ENCODE measurements at regions not wholly inside any gene's neighbourhood (a gene's known extent, or its start where the extent isn't known, plus 50 kb on each side); places are given as distances from the start of the nearest gene placed in this dataset.
A peak's percentile ranks its signal among the peaks of the same experiment; 100 is the strongest.

DNA sequence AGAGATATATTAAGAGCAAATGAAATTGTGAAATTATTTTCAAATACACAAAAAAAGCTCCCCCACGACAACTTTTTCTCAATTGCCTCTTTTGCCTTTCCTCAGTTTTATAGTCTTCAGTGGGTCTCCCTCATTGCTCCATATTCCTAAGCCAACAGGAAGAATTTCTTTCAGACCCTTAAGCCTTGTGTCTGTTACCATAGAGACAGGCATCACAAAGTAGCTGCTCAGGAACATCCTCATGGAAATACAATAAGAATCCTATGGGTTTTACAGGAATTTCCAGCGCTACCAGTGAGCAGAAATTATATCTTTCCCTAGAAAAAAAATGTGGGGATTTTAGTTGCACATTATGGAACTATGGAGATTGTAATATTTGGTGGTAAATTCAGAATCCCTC is 121.9 kb upstream of the DMD start:
- no peak overlapping the region for H3K27ac ChIP-seq
- H3K4me3 ChIP-seq (ENCODE audit: low read depth, low read length): no peak overlapping the region
- in situ Hi-C loops (cut with HindIII; ENCODE audit: low pct_ligation_motif_present, low sequenced_read_pairs): no loop called here
- no peaks in the 10 kb centered on the region for H3K27me3 ChIP-seq (replicated peaks)
- H3K36me3 ChIP-seq (replicated peaks): no peaks in the 10 kb centered on the region
- TF ChIP-seq, protein P1, sequence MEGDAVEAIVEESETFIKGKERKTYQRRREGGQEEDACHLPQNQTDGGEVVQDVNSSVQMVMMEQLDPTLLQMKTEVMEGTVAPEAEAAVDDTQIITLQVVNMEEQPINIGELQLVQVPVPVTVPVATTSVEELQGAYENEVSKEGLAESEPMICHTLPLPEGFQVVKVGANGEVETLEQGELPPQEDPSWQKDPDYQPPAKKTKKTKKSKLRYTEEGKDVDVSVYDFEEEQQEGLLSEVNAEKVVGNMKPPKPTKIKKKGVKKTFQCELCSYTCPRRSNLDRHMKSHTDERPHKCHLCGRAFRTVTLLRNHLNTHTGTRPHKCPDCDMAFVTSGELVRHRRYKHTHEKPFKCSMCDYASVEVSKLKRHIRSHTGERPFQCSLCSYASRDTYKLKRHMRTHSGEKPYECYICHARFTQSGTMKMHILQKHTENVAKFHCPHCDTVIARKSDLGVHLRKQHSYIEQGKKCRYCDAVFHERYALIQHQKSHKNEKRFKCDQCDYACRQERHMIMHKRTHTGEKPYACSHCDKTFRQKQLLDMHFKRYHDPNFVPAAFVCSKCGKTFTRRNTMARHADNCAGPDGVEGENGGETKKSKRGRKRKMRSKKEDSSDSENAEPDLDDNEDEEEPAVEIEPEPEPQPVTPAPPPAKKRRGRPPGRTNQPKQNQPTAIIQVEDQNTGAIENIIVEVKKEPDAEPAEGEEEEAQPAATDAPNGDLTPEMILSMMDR (IDR thresholded peaks at IDR 0.05; ENCODE audit: low read depth, low read length, missing control alignments): no peak
- DNase-seq: no peak

DNA sequence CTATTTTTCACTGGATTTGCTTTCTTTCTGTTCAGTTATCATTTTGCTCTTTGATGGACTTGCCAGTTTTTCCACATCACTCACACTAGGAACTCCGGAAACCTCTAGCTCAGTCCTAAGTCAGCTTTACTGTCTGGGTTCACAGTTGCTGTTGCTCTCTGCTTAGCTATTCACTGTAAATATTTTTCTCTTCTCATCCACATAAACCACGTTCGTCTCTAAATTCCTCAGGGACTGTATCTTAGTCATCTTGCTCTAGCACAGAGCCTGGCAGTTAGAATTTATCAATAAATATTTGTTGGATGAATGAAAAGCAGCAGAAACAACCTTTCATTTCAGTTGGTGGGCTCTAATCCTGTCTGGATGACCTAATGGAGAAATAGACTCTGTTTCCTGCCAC is 119.4 kb upstream of the DMD start:
- Histone ChIP-seq H3K27ac (no peak overlapping the region), H3K36me3 (replicated peaks) (no peaks in the 10 kb centered on the region), H3K27me3 (replicated peaks) (no peaks in the 10 kb centered on the region), H3K4me3 (ENCODE audit: low read depth, low read length) (no peak overlapping the region)
- DNase-seq: peak; percentile 1
- TF ChIP-seq, protein P1 (IDR thresholded peaks at IDR 0.05; ENCODE audit: low read depth, low read length, missing control alignments): no peak
- in situ Hi-C loops (cut with HindIII; ENCODE audit: low pct_ligation_motif_present, low sequenced_read_pairs): no loop called here

DNA sequence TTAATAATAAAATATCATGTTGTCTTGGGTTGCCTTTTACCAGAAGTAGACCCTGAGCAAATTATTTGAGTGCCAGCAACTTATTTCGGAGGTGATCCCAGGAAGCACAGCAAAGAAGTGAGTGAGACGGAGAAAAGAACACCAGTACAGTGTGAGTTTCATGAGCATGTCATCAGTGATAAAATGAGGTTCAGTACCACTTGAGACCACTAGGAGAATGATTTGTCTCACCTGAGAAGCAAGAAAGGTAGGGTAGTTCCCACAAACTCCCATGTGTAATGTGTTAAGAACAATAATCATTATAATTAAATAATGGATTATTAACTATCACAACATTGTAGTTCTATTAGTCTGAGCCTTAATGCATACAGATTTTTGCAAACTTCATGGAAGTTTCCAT is 112.8 kb upstream of the DMD start:
- H3K27me3 ChIP-seq (replicated peaks): no peaks in the 10 kb centered on the region
- no peak for DNase-seq
- no peak overlapping the region for H3K4me3 ChIP-seq (ENCODE audit: low read depth, low read length)
- TF ChIP-seq, protein P1 (IDR thresholded peaks at IDR 0.05; ENCODE audit: low read depth, low read length, missing control alignments): peak; percentile 29
- H3K27ac ChIP-seq: no peak overlapping the region
- no peaks in the 10 kb centered on the region for H3K36me3 ChIP-seq (replicated peaks)
- in situ Hi-C loops (cut with HindIII; ENCODE audit: low pct_ligation_motif_present, low sequenced_read_pairs): no loop called here

DNA sequence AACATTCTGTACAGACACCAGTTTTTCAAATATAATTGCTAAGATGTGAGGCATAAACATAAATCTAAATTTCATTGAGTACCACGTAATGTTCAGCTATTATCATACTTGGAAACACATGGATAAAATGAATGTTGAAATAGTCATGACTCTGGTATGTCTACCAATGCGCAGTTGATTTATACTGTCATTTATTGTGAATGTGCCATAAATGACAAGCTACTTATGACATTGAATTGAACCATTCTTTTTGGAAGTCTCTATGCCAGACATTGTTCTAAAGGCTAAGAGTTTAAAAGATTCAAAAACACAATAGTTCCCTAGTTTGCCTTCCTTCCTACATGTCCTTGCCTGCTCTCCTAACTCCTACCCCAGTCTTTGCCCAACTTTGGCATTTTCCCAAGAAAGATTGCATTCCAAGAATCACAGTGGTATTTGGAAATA is 96.6 kb upstream of the DMD start:
- Histone ChIP-seq H3K27me3 (replicated peaks) (no peaks in the 10 kb centered on the region), H3K4me3 (ENCODE audit: low read depth, low read length) (no peak overlapping the region), H3K27ac (no peak overlapping the region), H3K36me3 (replicated peaks) (no peaks in the 10 kb centered on the region)
- peak; percentile 2 for DNase-seq
- in situ Hi-C loops (cut with HindIII; ENCODE audit: low pct_ligation_motif_present, low sequenced_read_pairs): no loop called here
- TF ChIP-seq, protein P1 (IDR thresholded peaks at IDR 0.05; ENCODE audit: low read depth, low read length, missing control alignments): no peak

DNA sequence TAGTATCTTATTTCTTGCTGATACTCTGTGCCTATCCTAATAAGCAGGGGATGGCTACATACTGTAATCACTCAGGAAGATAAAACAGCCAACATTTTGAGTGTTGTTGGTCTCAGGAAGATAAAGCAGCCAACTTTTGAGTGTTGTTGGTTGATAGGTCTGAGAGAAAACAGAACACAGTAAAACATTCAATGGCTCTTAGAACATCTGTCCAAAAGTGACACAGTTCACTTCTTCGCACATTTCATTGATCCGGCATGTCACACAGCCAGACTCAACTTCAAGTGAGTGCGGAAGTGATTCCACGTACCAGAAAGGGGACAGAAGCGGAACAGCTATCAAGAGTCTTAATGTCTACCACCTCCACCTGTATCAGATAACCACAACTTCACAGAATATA is 87.3 kb upstream of the DMD start:
- in situ Hi-C loops (cut with HindIII; ENCODE audit: low pct_ligation_motif_present, low sequenced_read_pairs): no loop called here
- H3K27ac ChIP-seq: no peak overlapping the region
- no peaks in the 10 kb centered on the region for H3K27me3 ChIP-seq (replicated peaks)
- TF ChIP-seq, protein P1 (IDR thresholded peaks at IDR 0.05; ENCODE audit: low read depth, low read length, missing control alignments): no peak
- DNase-seq: no peak
- no peaks in the 10 kb centered on the region for H3K36me3 ChIP-seq (replicated peaks)
- no peak overlapping the region for H3K4me3 ChIP-seq (ENCODE audit: low read depth, low read length)

DNA sequence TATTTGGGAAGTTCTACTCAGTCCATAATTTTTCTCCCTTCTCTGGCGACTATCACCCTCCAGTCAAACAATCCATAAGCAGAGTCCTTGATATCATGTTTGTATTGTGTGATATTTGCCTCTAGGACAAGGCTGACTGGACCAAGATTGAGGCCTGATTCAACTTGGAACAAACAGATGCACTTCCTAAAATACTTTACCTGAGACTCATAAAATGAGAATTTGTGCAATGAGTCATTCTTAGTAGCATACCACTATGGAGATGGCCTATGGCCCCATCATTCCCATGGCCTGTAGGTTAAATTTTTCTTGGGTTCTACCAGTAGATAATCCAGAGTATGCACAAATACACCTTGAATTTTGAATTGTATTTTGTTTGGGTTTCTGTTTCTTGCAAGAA is 74.2 kb upstream of the DMD start:
- H3K36me3 ChIP-seq (replicated peaks): no peaks in the 10 kb centered on the region
- no peak overlapping the region for H3K27ac ChIP-seq
- H3K27me3 ChIP-seq (replicated peaks): no peaks in the 10 kb centered on the region
- TF ChIP-seq, protein P1 (IDR thresholded peaks at IDR 0.05; ENCODE audit: low read depth, low read length, missing control alignments): no peak
- no peak overlapping the region for H3K4me3 ChIP-seq (ENCODE audit: low read depth, low read length)
- in situ Hi-C loops (cut with HindIII; ENCODE audit: low pct_ligation_motif_present, low sequenced_read_pairs): no loop called here
- no peak for DNase-seq

Data from brain microvascular endothelial cell (primary cell).